ENCODE measurements at regions not wholly inside any gene's neighbourhood (a gene's known extent, or its start where the extent isn't known, plus 50 kb on each side); places are given as distances from the start of the nearest gene placed in this dataset.
"Not testable (repeated sequence)": the region's sequence is repeated elsewhere in the genome, so short reads cannot be mapped to it uniquely, and the experiment has no call there.

DNA sequence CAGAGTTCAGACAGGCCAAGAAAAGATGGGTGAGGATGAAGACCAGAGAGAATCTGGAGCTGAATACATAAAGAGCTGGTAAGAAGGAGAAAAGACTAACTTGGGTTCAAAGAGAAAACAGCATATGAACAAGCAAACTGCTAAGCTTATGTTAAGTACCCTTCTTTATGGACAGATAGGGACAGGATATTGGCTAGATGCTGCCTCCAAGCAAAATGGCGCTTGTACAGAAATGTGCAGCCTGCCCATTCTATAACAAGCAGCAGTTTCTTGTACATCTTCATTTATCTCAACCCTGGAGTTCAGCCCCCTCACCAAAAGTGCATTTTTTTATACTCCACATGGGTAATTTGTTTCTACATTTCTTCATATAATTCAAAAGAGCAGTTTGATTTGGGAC, 184.5 kb downstream of the RMST start:
- no peak overlapping the region for H3K27ac ChIP-seq
- H3K4me1 ChIP-seq = no peaks in the 10 kb centered on the region
- intact Hi-C loops (cut with DNase I; ENCODE audit: low total_unique reads) = no loop called here
- TF ChIP-seq POLR2AphosphoS5 (IDR thresholded peaks at IDR 0.05) (no peak), POLR2A (IDR thresholded peaks at IDR 0.05) (no peak)
- H3K4me3 ChIP-seq = no peak overlapping the region
- 68 to 89% (median 71%) methylated on average over 1 of the region's 1 CpG for WGBS, 5 donors
- no peak for DNase-seq
- no peaks in the 10 kb centered on the region for H3K36me3 ChIP-seq
- H3K27me3 ChIP-seq (replicated peaks in 1 of 7) = no peaks in the 10 kb centered on the region
- H3K9me3 ChIP-seq = peaks cover 0 to 11% (median 0%) of the 10 kb centered on the region in 8 donors

DNA sequence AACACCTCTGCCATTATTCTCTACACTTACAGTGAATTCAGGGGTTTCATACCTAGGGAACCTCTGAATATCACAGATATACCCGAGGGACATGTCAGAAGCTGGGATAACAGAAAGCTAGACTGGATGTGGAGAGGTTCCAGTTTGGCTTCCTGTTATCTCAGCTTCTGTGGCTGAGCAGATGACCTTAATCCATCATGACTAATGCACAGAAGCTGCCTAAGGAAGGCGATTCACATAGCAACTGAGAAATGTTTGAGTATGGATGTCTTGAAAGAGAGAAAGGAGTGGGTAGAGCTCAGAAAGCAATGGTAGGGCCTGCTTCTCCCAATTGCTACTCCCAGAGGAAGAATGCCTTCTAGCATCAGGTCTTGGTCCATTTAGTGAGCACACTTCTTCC, 187.6 kb downstream of the RMST start:
- no peak for TF ChIP-seq CTCF (IDR thresholded peaks at IDR 0.05 in 8 of 11, conservative IDR thresholded peaks at IDR 0.05 in 3 of 11)
- no peak for TF ChIP-seq POLR2A (IDR thresholded peaks at IDR 0.05)
- no peak for TF ChIP-seq POLR2AphosphoS5 (IDR thresholded peaks at IDR 0.05)
- intact Hi-C loops (cut with DNase I; ENCODE audit: low total_unique reads) = no loop called here
- no peaks in the 10 kb centered on the region for H3K4me1 ChIP-seq
- H3K36me3 ChIP-seq = no peaks in the 10 kb centered on the region
- WGBS, 5 donors = 58 to 80% (median 64%) methylated on average over 2 of the region's 2 CpGs
- no peak for DNase-seq
- peaks cover 0 to 11% (median 0%) of the 10 kb centered on the region in 8 donors for H3K9me3 ChIP-seq
- no peak overlapping the region for H3K4me3 ChIP-seq
- no peak overlapping the region for H3K27ac ChIP-seq
- no peaks in the 10 kb centered on the region for H3K27me3 ChIP-seq (replicated peaks in 1 of 7)

DNA sequence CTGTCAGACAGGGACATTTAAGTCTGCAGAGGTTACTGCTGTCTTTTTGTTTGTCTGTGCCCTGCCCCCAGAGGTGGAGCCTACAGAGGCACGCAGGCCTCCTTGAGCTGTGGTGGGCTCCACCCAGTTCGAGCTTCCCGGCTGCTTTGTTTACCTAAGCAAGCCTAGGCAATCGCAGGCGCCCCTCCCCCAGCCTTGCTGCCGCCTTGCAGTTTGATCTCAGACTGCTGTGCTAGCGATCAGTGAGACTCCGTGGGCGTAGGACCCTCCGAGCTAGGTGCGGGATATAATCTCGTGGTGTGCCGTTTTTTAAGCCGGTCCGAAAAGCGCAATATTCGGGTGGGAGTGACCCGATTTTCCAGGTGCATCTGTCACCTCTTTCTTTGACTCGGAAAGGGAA, 193.9 kb downstream of the RMST start:
- H3K4me3 ChIP-seq; H3K27ac ChIP-seq; H3K36me3 ChIP-seq; H3K4me1 ChIP-seq; H3K9me3 ChIP-seq; DNase-seq; H3K27me3 ChIP-seq (replicated peaks in 1 of 7); intact Hi-C loops (cut with DNase I; ENCODE audit: low total_unique reads): not testable (repeated sequence)
- WGBS, 5 donors = 86 to 94% (median 91%) methylated on average over 16 to 19 of the region's 19 CpGs

DNA sequence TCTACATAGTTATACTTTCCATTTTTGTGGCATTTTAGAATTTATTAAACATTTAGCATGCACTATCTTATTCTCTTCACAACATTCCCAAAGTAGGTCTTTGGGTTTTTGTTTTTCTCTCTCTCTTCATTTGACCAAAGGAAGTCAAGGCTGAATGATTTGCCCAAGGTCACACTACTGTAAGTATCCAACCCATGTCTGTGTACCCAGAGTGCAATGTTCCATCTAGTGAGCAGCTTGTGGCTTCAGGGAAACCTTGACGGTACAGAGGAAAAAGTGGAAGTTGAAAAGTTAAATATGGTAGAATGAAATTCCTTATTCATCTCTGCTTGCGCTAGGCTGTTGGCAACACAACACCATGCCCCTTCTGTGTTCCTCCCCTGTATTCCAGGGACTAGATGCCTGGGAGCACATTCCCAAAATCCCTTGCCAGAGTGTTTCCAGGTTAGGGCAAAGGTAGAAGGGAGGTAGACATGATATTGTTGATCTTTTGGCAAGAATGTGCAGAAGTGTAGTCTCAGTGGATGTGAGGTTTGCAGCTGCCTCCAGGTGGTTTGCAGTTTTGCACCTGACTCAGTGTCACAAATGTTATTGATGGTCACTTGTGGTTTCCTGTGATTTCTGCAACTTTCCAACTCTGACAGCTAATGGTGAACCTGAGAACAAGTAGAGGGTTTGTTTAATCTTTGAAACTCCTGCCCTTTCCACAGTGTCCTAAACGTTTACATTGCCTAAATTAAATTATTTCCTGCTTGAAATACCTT, 196.7 kb downstream of the RMST start:
- WGBS, 5 donors = 48 to 56% (median 53%) methylated on average over 3 of the region's 3 CpGs
- no peaks in the 10 kb centered on the region for H3K4me1 ChIP-seq
- peaks cover 0 to 18% (median 5%) of the 10 kb centered on the region in 8 donors for H3K9me3 ChIP-seq
- no peaks in the 10 kb centered on the region for H3K27me3 ChIP-seq (replicated peaks in 1 of 7)
- intact Hi-C loops (cut with DNase I; ENCODE audit: low total_unique reads) = no loop called here
- TF ChIP-seq POLR2A (IDR thresholded peaks at IDR 0.05) (no peak), CTCF (IDR thresholded peaks at IDR 0.05 in 8 of 11, conservative IDR thresholded peaks at IDR 0.05 in 3 of 11) (no peak), POLR2AphosphoS5 (IDR thresholded peaks at IDR 0.05) (no peak)
- H3K36me3 ChIP-seq = no peaks in the 10 kb centered on the region
- H3K27ac ChIP-seq = no peak overlapping the region
- no peak for DNase-seq
- no peak overlapping the region for H3K4me3 ChIP-seq

GRCh38 chr12:97666263-97666662, 203.7 kb downstream of the RMST start:
- no peak for DNase-seq
- Histone ChIP-seq H3K4me1 (no peaks in the 10 kb centered on the region), H3K27ac (no peak overlapping the region), H3K9me3 (peaks cover 0 to 12% (median 4%) of the 10 kb centered on the region in 8 donors), H3K4me3 (no peak overlapping the region), H3K27me3 (replicated peaks in 1 of 7) (no peaks in the 10 kb centered on the region), H3K36me3 (no peaks in the 10 kb centered on the region)
- intact Hi-C loops (cut with DNase I; ENCODE audit: low total_unique reads) = no loop called here
- 8 to 36% (median 29%) methylated on average over 4 of the region's 4 CpGs for WGBS, 5 donors
- no peak for TF ChIP-seq POLR2A (IDR thresholded peaks at IDR 0.05)
- TF ChIP-seq CTCF (IDR thresholded peaks at IDR 0.05 in 8 of 11, conservative IDR thresholded peaks at IDR 0.05 in 3 of 11) = no peak
- no peak for TF ChIP-seq POLR2AphosphoS5 (IDR thresholded peaks at IDR 0.05)

Measured in spleen (tissue), 11 donors.